Heart left ventricle (tissue), 16 donors: ENCODE measurements at regions not wholly inside any gene's neighbourhood (a gene's known extent, or its start where the extent isn't known, plus 50 kb on each side); places are given as distances from the start of the nearest gene placed in this dataset.

Experiments
- ATAC-seq, 4 donors: fragments of 200-7000 bp; cut with Tn5 transposase; one replicate each; pipeline ENCODE4 v1.9.1; 2020 to 2022; ENCODE audit warnings: moderate library complexity in 4 of 4, mild to moderate bottlenecking in 3 of 4, moderate number of reproducible peaks in 1 of 4
- DNase-seq, 5 donors: peaks; one replicate each; pipeline ENCODE4 v3.0.0-alpha.2; 2020
- H3K27ac ChIP-seq, 12 donors: fragments of 200-600 bp; sonication (generic) in 4 of 12; one replicate each; pipeline versions ENCODE4 v1.5.0 to v1.8.0; 2016 to 2022; ENCODE audit warnings: mild to moderate bottlenecking in 2 of 12
- H3K27me3 ChIP-seq, 9 donors: fragments of 200-600 bp; sonication (generic) in 2 of 9; one replicate each; pipeline versions ENCODE4 v1.5.1 to v1.8.0; 2016 to 2022; ENCODE audit warnings: mild to moderate bottlenecking in 3 of 9
- H3K36me3 ChIP-seq, 9 donors: fragments of 200-600 bp; sonication (generic) in 2 of 9; one replicate each; pipeline versions ENCODE4 v1.5.0 to v1.8.0; 2018 to 2022; ENCODE audit warnings: mild to moderate bottlenecking in 2 of 9
- H3K4me1 ChIP-seq, 12 donors: fragments of 200-600 bp; sonication (generic) in 4 of 12; one replicate each; pipeline versions ENCODE4 v1.5.0 to v1.8.0; 2016 to 2022; ENCODE audit warnings: mild to moderate bottlenecking in 3 of 12
- H3K4me3 ChIP-seq, 12 donors: fragments of 200-600 bp; sonication (generic) in 4 of 12; one replicate each; pipeline versions ENCODE4 v1.5.0 to v1.8.0; 2017 to 2022; ENCODE audit warnings: mild to moderate bottlenecking in 9 of 12, moderate library complexity in 4 of 12
- H3K9me3 ChIP-seq, 12 donors: fragments of 200-600 bp; sonication (generic) in 4 of 12; one replicate each; pipeline versions ENCODE4 v1.5.0 to v1.8.0; 2016 to 2022; ENCODE audit warnings: mild to moderate bottlenecking in 1 of 12
- POLR2A ChIP-seq, 2 donors: fragments of 450-650 bp; IDR thresholded peaks; one replicate each; pipeline ENCODE4 v1.6.1; 2017; ENCODE audit warnings: antibody characterized with exemption in 2 of 2, mild to moderate bottlenecking in 2 of 2, moderate library complexity in 2 of 2
- WGBS, 4 donors: extraction: QIAGEN DNeasy Blood & Tissue Kit in 2 of 4; methylation state at CpG; one replicate each; pipeline versions ENCODE4 v1.1.5 to v1.1.7; 2013 to 2018; 5-methylcytosine and 5-hydroxymethylcytosine counted together
- intact Hi-C, 10 donors: fragments of 100-400 bp; cut with DNase I; formaldehyde crosslinking; loops; one replicate each; pipeline versions ENCODE4 v1.11.1 to v1.14.2; 2022
- TF ChIP-seq, protein P1 (sequence below), 12 donors: fragments of 200-600 bp; sonication (generic) in 4 of 12; IDR thresholded peaks; one replicate each; pipeline versions ENCODE4 v1.5.0 to v1.8.0; 2018 to 2022; ENCODE audit warnings: antibody characterized with exemption in 12 of 12, mild to moderate bottlenecking in 5 of 12
- donor health status: ischemic (EF 13 %, LVEDD 7.1; RV severe dilation, severe dysfunction).
- donor health status: healthy with polysubstance abuse.
- donor health status: DM: no; HTN: yes; CAD: no.
- donor health status: DM: no; HTN: no; CAD: no.
- donor health status: ischemic (EF 25% LVEDD 6.9; RV normal size, moderate dysfunction).
- donor health status: ischemic (EF 25% LVEDD 5.7; RV mildly dilated, moderate dysfunction).
- donor health status: healthy.
- donor health status: DM: yes; HTN: yes; CAD: no.
- donor health status: ischemic (EF 35%, LVEDD 5.7; RV mildly dilated, moderate dysfunction).
- donor health status: nonischemic (EF 11% LVEDD 7.7; RV severe dilation, severe dysfunction).
- donor health status: DM: yes; HTN: yes; CAD: no.
- donor health status: PGD.
- donor health status: ischemic (EF 29% LVEDD 5.4; RV normal size, mild dysfunction).
- donor health status: nonischemic (EF 23%, LVEDD 6.1; RV moderate dilation, normal function).

DNA sequence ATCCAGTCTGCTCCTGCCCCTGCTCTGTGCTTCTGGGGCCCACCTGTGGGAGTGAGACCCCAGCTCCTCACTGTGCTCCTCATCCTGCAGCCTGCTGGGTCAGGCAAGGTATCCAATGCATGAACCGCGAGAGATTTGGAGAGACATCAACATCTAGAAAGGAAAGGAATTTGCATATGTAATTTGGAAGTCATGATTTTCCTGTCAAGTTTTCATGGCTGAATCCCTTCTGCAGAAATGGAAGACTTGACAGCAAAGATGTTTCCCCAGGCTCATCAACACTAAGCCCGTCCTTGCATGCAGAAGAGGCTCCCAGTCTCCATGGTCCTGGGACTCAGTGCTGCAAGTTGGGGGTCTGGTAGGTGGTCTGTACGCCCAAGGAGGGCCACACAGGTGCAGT, 176.9 kb upstream of the GRB10 start:
- TF ChIP-seq, protein P1, sequence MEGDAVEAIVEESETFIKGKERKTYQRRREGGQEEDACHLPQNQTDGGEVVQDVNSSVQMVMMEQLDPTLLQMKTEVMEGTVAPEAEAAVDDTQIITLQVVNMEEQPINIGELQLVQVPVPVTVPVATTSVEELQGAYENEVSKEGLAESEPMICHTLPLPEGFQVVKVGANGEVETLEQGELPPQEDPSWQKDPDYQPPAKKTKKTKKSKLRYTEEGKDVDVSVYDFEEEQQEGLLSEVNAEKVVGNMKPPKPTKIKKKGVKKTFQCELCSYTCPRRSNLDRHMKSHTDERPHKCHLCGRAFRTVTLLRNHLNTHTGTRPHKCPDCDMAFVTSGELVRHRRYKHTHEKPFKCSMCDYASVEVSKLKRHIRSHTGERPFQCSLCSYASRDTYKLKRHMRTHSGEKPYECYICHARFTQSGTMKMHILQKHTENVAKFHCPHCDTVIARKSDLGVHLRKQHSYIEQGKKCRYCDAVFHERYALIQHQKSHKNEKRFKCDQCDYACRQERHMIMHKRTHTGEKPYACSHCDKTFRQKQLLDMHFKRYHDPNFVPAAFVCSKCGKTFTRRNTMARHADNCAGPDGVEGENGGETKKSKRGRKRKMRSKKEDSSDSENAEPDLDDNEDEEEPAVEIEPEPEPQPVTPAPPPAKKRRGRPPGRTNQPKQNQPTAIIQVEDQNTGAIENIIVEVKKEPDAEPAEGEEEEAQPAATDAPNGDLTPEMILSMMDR (IDR thresholded peaks at IDR 0.05): no peak
- no peak for TF ChIP-seq POLR2A (IDR thresholded peaks at IDR 0.05)
- DNase-seq: no peak
- H3K27me3 ChIP-seq: no peaks in the 10 kb centered on the region
- H3K4me1 ChIP-seq: peaks cover 3 to 23% (median 14%) of the 10 kb centered on the region in 12 donors
- 94 to 97% (median 96%) methylated on average over 4 of the region's 4 CpGs for WGBS, 4 donors
- no peak for ATAC-seq
- no peaks in the 10 kb centered on the region for H3K36me3 ChIP-seq
- intact Hi-C loops: loop anchor here in 2 of 10 donors (5.0 to 10.0 kb wide), 2 partner anchors 65 to 167 kb away; no protein-coding TSS in a partner anchor
- H3K4me3 ChIP-seq: no peak overlapping the region
- no peak overlapping the region for H3K27ac ChIP-seq
- peaks cover 0 to 2% (median 0%) of the 10 kb centered on the region in 12 donors for H3K9me3 ChIP-seq

DNA sequence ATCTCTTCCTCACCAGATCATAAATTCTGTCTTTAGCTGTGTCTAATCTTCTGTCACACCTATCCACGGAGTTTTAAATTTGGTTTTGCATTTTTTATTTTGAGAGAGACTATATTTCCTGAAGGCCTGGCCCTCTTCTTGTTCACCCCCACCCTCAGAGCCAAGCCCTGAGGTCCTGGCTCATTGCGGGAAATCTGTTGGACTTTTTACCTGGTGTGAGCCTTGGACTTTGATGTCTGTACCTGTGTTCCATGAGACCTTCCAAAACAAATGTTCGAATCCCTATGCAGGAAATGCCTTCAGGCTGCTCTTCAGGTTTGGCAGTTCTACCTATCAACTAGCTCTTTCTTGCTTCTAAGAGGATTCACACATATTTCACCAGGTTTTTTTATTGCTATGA, 175.2 kb upstream of the GRB10 start:
- Histone ChIP-seq H3K27me3 (no peaks in the 10 kb centered on the region), H3K27ac (no peak overlapping the region), H3K4me3 (no peak overlapping the region), H3K4me1 (peaks cover 3 to 38% (median 25%) of the 10 kb centered on the region in 12 donors), H3K9me3 (no peaks in the 10 kb centered on the region), H3K36me3 (no peaks in the 10 kb centered on the region)
- DNase-seq (no peak), ATAC-seq (no peak)
- WGBS, 4 donors: 80 to 94% (median 82%) methylated on average over 3 of the region's 3 CpGs
- intact Hi-C loops: loop anchor here in 2 of 10 donors (5.0 to 10.0 kb wide), 2 partner anchors 63 to 166 kb away; no protein-coding TSS in a partner anchor
- TF ChIP-seq, protein P1 (IDR thresholded peaks at IDR 0.05): no peak
- no peak for TF ChIP-seq POLR2A (IDR thresholded peaks at IDR 0.05)

DNA sequence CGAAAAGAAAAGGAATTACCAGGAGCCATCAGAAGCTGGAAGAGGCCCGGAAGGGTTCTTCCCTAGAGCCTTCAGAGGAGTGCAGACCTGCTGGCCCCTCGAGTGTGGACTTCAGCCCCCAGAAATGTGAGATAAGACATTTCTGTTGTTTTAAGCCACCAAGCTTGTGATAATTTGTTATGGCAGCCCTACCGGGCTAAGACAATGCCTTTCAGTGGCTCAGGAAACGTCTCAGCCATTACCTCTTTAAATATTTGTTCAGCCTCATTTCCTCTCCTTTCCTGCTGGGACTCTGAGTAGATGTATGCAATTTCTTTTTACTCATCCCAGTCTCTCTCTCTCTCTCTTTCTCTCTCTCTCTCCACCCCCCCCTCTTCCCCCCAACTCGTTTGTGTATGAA, 174.7 kb upstream of the GRB10 start:
- Histone ChIP-seq H3K27me3 (no peaks in the 10 kb centered on the region), H3K9me3 (no peaks in the 10 kb centered on the region), H3K27ac (no peak overlapping the region), H3K4me3 (no peak overlapping the region), H3K4me1 (peaks cover 0 to 38% (median 21%) of the 10 kb centered on the region in 12 donors), H3K36me3 (no peaks in the 10 kb centered on the region)
- ATAC-seq (no peak), DNase-seq (no peak)
- WGBS, 4 donors: 58 to 68% (median 63%) methylated on average over 6 of the region's 6 CpGs
- TF ChIP-seq, protein P1 (IDR thresholded peaks at IDR 0.05): no peak
- no peak for TF ChIP-seq POLR2A (IDR thresholded peaks at IDR 0.05)
- intact Hi-C loops: loop anchor here in 2 of 10 donors (5.0 to 10.0 kb wide), 2 partner anchors 63 to 165 kb away; no protein-coding TSS in a partner anchor

DNA sequence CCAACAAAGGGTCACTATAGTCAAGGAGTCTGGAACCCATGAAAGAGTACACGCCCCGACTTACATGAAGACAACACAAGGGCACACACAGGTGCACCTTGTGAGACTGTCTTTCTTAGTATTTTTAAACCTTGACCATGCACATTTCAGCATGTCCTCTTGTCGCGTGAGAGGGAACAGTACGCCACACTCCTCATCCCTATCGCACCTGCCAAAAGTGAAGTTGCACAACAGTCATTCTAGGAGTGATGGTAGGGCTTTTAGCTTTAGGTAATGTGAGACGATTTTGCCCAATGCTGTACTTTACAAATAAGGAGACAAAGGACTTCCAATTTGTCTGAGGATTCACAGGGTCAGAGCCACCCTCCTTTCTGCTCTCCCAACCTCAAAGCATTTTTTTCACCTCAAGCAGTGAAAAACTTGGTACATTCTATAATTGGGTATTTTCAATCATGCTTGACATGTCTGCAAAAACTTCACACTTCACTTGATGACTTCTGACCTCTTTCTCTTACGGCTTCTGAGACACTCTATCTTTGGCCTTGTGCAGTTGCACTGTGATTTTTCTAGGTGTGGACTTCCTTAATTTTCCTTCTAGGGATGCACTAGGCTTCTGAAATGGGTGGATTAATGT, 173.9 kb upstream of the GRB10 start:
- no peaks in the 10 kb centered on the region for H3K9me3 ChIP-seq
- ATAC-seq: no peak
- intact Hi-C loops: loop anchor here in 2 of 10 donors (5.0 to 10.0 kb wide), 2 partner anchors 62 to 164 kb away; no protein-coding TSS in a partner anchor
- H3K4me1 ChIP-seq: peaks cover 0 to 37% (median 18%) of the 10 kb centered on the region in 12 donors
- no peaks in the 10 kb centered on the region for H3K36me3 ChIP-seq
- 89 to 93% (median 92%) methylated on average over 8 of the region's 8 CpGs for WGBS, 4 donors
- H3K27ac ChIP-seq: no peak overlapping the region
- H3K27me3 ChIP-seq: no peaks in the 10 kb centered on the region
- TF ChIP-seq POLR2A (IDR thresholded peaks at IDR 0.05): no peak
- TF ChIP-seq, protein P1 (IDR thresholded peaks at IDR 0.05): no peak
- DNase-seq: no peak
- H3K4me3 ChIP-seq: no peak overlapping the region
